ENCODE measurements at regions not wholly inside any gene's neighbourhood (a gene's known extent, or its start where the extent isn't known, plus 50 kb on each side); places are given as distances from the start of the nearest gene placed in this dataset.

- no peak for DNase-seq
Observed at GRCh38 chr9:99366183-99366582, 144.1 kb downstream of the SEC61B start.

- DNase-seq: no peak
Observed at GRCh38 chr9:99366621-99367020, 144.5 kb downstream of the SEC61B start.

GRCh38 chr9:99368341-99369326, 146.6 kb downstream of the SEC61B start:
- no peak for DNase-seq

- DNase-seq: no peak
Observed at GRCh38 chr9:99369327-99369722, 147.2 kb downstream of the SEC61B start.

GRCh38 chr9:99370376-99370775, 148.3 kb downstream of the SEC61B start:
- no peak for DNase-seq

GRCh38 chr9:99371376-99371775, 149.3 kb downstream of the SEC61B start:
- no peak for DNase-seq

GRCh38 chr9:99373912-99374311, 151.8 kb downstream of the SEC61B start:
- DNase-seq: no peak

- DNase-seq: no peak
Observed at GRCh38 chr9:99374793-99375192, 152.7 kb downstream of the SEC61B start.

GRCh38 chr9:99375481-99375880, 153.4 kb downstream of the SEC61B start:
- no peak for DNase-seq

GRCh38 chr9:99377790-99378775, 156.0 kb downstream of the SEC61B start:
- no peak for DNase-seq

- DNase-seq: no peak
Observed at GRCh38 chr9:99383536-99383935, 161.5 kb downstream of the SEC61B start.

GRCh38 chr9:99385215-99385614, 163.1 kb downstream of the SEC61B start:
- no peak for DNase-seq

- no peak for DNase-seq
Observed at GRCh38 chr9:99385814-99386279, 163.8 kb downstream of the SEC61B start.

GRCh38 chr9:99387431-99387830, 165.3 kb downstream of the SEC61B start:
- no peak for DNase-seq

GRCh38 chr9:99389087-99390033, 167.3 kb downstream of the SEC61B start:
- DNase-seq: no peak

- DNase-seq: no peak
Observed at GRCh38 chr9:99391937-99392594, 170.0 kb downstream of the SEC61B start.

- DNase-seq: no peak
Observed at GRCh38 chr9:99392986-99393385, 170.9 kb downstream of the SEC61B start.

- DNase-seq: no peak
Observed at GRCh38 chr9:99393993-99394392, 171.9 kb downstream of the SEC61B start.

- DNase-seq: no peak
Observed at GRCh38 chr9:99398241-99398640, 176.2 kb downstream of the SEC61B start.

- DNase-seq: no peak
Observed at GRCh38 chr9:99399474-99399873, 177.4 kb downstream of the SEC61B start.

- DNase-seq: no peak
Observed at GRCh38 chr9:99400184-99400731, 178.2 kb downstream of the SEC61B start.
